Tibial nerve (tissue), 4 donors: ENCODE measurements at regions not wholly inside any gene's neighbourhood (a gene's known extent, or its start where the extent isn't known, plus 50 kb on each side); places are given as distances from the start of the nearest gene placed in this dataset.

Experiments
- DNase-seq, 2 donors: peaks; one replicate each; pipeline ENCODE4 v3.0.0-alpha.2; 2019; ENCODE audit warnings: low spot score in 2 of 2
- H3K27ac ChIP-seq, 4 donors: fragments of 200-600 bp; sonication (generic) in 3 of 4; one replicate each; pipeline ENCODE4 v1.5.1; 2017 to 2019; ENCODE audit warnings: mild to moderate bottlenecking in 1 of 4
- H3K27me3 ChIP-seq, 2 donors: fragments of 200-600 bp; sonication (generic) in 1 of 2; one replicate each; pipeline versions ENCODE4 v1.5.1 to v1.6.0; 2017 to 2019
- H3K36me3 ChIP-seq, 3 donors: fragments of 200-600 bp; sonication (generic); one replicate each; pipeline ENCODE4 v1.5.1; 2018 to 2019
- H3K4me1 ChIP-seq, 4 donors: fragments of 200-600 bp; sonication (generic) in 3 of 4; one replicate each; pipeline ENCODE4 v1.5.1; 2017 to 2019
- H3K4me3 ChIP-seq, 4 donors: fragments of 200-600 bp; sonication (generic) in 3 of 4; one replicate each; pipeline ENCODE4 v1.5.1; 2017 to 2019; ENCODE audit warnings: mild to moderate bottlenecking in 1 of 4, moderate library complexity in 1 of 4
- H3K9me3 ChIP-seq, 4 donors: fragments of 200-600 bp; sonication (generic) in 3 of 4; one replicate each; pipeline ENCODE4 v1.5.1; 2017 to 2019
- CTCF ChIP-seq, 5 experiments: fragments of 200-600 bp in 3 of 5; fragments of 450-650 bp in 2 of 5; sonication (generic) in 3 of 5; IDR thresholded peaks; one replicate each; pipeline ENCODE4 v1.5.1; 2016 to 2019; ENCODE audit warnings: antibody characterized with exemption in 5 of 5, mild to moderate bottlenecking in 3 of 5, moderate library complexity in 2 of 5
- EP300 ChIP-seq, 2 donors: sonication (generic); formaldehyde crosslinking; IDR thresholded peaks; one replicate each; pipeline ENCODE4 v1.6.1; 2017; ENCODE audit warnings: antibody characterized with exemption in 2 of 2, mild to moderate bottlenecking in 1 of 2
- POLR2A ChIP-seq, 2 donors: fragments of 450-650 bp; IDR thresholded peaks; one replicate each; pipeline ENCODE4 v1.6.1; 2017; ENCODE audit warnings: antibody characterized with exemption in 2 of 2, mild to moderate bottlenecking in 2 of 2, moderate library complexity in 2 of 2
- WGBS, 2 donors: methylation state at CpG; one replicate each; pipeline ENCODE4 v1.1.5; 2018; 5-methylcytosine and 5-hydroxymethylcytosine counted together

GRCh38 chr7:155921804-155922066 lies 109.5 kb upstream of the SHH start:
- no peak for TF ChIP-seq POLR2A (IDR thresholded peaks at IDR 0.05)
- TF ChIP-seq CTCF (IDR thresholded peaks at IDR 0.05), result no peak
- no peak for TF ChIP-seq EP300 (IDR thresholded peaks at IDR 0.05)
- DNase-seq, result no peak
- Histone ChIP-seq H3K36me3 (peaks cover 0 to 2% (median 0%) of the 10 kb centered on the region in 3 donors), H3K27me3 (no peaks in the 10 kb centered on the region), H3K4me1 (peaks cover 0 to 8% (median 3%) of the 10 kb centered on the region in 4 donors), H3K27ac (no peak overlapping the region), H3K4me3 (no peak overlapping the region), H3K9me3 (no peaks in the 10 kb centered on the region)
- 90 to 93% methylated on average over 10 of the region's 10 CpGs for WGBS, 2 donors

GRCh38 chr7:155921086-155921803 lies 109.0 kb upstream of the SHH start:
- TF ChIP-seq EP300 (IDR thresholded peaks at IDR 0.05) (no peak), POLR2A (IDR thresholded peaks at IDR 0.05) (no peak), CTCF (IDR thresholded peaks at IDR 0.05) (no peak)

GRCh38 chr7:155920068-155920461 lies 107.8 kb upstream of the SHH start:
- Histone ChIP-seq H3K27ac (no peak overlapping the region), H3K9me3 (no peaks in the 10 kb centered on the region), H3K27me3 (no peaks in the 10 kb centered on the region), H3K4me3 (no peak overlapping the region), H3K36me3 (no peaks in the 10 kb centered on the region), H3K4me1 (peaks cover 0 to 8% (median 3%) of the 10 kb centered on the region in 4 donors)
- DNase-seq, result no peak
- TF ChIP-seq EP300 (IDR thresholded peaks at IDR 0.05), result no peak
- TF ChIP-seq POLR2A (IDR thresholded peaks at IDR 0.05), result no peak
- no peak for TF ChIP-seq CTCF (IDR thresholded peaks at IDR 0.05)
- WGBS, 2 donors, result 92 to 94% methylated on average over 10 to 11 of the region's 11 CpGs

More at GRCh38 chr7:155921086-155921803, 109.0 kb upstream of the SHH start:
- Histone ChIP-seq H3K4me3 (no peak overlapping the region), H3K36me3 (no peaks in the 10 kb centered on the region), H3K9me3 (no peaks in the 10 kb centered on the region), H3K27ac (no peak overlapping the region), H3K27me3 (no peaks in the 10 kb centered on the region), H3K4me1 (peaks cover 0 to 8% (median 3%) of the 10 kb centered on the region in 4 donors)
- WGBS, 2 donors, result 92 to 93% methylated on average over 6 to 9 of the region's 12 CpGs
- DNase-seq, result no peak

GRCh38 chr7:155919391-155920067 lies 107.3 kb upstream of the SHH start:
- Histone ChIP-seq H3K4me1 (peaks cover 0 to 8% (median 3%) of the 10 kb centered on the region in 4 donors), H3K27ac (no peak overlapping the region), H3K4me3 (no peak overlapping the region), H3K36me3 (no peaks in the 10 kb centered on the region), H3K27me3 (no peaks in the 10 kb centered on the region), H3K9me3 (no peaks in the 10 kb centered on the region)
- DNase-seq, result no peak
- no peak for TF ChIP-seq CTCF (IDR thresholded peaks at IDR 0.05)
- TF ChIP-seq POLR2A (IDR thresholded peaks at IDR 0.05), result no peak
- no peak for TF ChIP-seq EP300 (IDR thresholded peaks at IDR 0.05)
- WGBS, 2 donors, result 55 to 64% methylated on average over 5 to 10 of the region's 13 CpGs

- Histone ChIP-seq H3K9me3 (no peaks in the 10 kb centered on the region), H3K4me1 (peaks cover 0 to 8% (median 3%) of the 10 kb centered on the region in 4 donors), H3K27me3 (no peaks in the 10 kb centered on the region), H3K4me3 (no peak overlapping the region), H3K27ac (no peak overlapping the region), H3K36me3 (no peaks in the 10 kb centered on the region)
- WGBS, 2 donors, result 26 to 34% methylated on average over 14 of the region's 14 CpGs
- peak in 1 of 2 donors; percentile 23 for TF ChIP-seq EP300 (IDR thresholded peaks at IDR 0.05)
- TF ChIP-seq CTCF (IDR thresholded peaks at IDR 0.05), result no peak
- DNase-seq, result no peak
These were observed 106.6 kb upstream of the SHH start for GRCh38 chr7:155918720-155919390.
